Globus pallidus (tissue), 1 donor: ENCODE measurements at regions not wholly inside any gene's neighbourhood (a gene's known extent, or its start where the extent isn't known, plus 50 kb on each side); places are given as distances from the start of the nearest gene placed in this dataset.
"Not testable (repeated sequence)": the region's sequence is repeated elsewhere in the genome, so short reads cannot be mapped to it uniquely, and the experiment has no call there.

Source experiments
- DNase-seq: peaks from one replicate; pipeline ENCODE4 v3.0.0-alpha.2; 2015; ENCODE audit warnings: low spot score

DNA sequence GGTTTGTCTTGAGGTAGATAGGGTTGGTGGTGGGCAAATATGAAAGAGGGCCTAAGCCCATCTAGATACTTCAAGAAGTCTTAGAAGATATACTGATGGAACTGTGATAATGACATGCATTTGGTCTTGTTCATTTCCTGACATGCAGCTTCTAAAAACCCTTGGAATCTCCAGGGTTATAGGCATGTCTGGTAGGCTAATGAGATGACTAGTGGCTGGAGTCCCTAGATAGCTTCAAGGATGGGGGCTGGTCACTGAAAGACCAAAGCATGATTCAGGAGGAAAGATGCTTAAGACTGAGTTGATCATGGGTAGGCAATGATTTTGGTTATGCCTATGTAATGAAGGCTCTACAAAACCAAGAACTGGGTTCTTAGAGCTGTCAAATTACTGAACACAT lies 217.9 kb upstream of the MOCS1 start:
- no peak for DNase-seq

DNA sequence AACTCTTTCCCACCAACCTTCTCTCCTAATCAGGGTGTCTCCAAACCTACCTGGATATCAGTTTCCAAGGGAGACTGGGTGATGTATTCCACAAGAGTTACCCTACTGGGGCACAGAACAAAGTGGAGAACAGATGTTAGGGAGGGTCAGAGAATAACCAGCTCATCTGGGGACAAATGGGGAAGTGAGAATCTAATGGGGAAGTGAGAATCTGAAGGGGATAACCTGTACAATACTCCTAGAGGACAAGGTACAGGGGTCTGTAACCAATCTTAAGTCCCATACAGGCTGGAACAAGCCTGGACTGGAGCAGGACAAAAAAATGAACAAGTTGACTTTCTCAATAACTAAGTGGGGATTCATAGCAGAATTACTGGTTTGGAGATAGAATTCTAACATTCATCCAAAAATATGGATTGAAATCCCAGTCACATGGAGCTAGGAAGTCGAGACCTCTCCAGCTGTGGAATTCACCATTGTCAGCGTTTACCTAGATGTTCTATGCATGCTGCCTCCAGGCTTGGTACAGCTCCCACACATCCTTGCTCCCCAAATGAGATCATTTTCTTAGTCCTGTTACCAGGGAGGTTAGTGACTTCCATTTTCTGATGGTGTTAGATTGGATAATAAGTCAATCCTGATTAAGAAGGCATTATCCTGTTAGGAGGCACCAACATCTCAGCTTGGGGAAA lies 214.8 kb upstream of the MOCS1 start:
- no peak for DNase-seq

DNA sequence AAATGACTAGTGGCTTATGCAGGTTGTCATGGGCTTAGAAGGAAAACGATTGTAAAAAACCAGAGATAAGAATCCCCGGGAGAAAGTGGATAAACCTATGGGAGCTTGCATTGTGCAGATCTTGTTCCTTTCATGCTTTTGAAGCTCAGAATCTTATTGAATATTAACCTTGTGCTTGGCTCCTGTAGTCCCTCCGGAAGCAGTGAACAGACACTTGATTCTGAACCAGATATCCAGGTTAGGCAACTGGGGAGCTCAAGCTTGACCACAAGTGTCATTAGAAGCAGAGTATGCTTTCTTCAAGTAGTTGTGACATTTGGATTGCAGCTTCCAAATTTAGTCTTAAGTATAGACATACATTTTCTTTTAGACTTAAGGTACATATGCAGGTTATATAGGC lies 212.6 kb upstream of the MOCS1 start:
- DNase-seq: no peak

DNA sequence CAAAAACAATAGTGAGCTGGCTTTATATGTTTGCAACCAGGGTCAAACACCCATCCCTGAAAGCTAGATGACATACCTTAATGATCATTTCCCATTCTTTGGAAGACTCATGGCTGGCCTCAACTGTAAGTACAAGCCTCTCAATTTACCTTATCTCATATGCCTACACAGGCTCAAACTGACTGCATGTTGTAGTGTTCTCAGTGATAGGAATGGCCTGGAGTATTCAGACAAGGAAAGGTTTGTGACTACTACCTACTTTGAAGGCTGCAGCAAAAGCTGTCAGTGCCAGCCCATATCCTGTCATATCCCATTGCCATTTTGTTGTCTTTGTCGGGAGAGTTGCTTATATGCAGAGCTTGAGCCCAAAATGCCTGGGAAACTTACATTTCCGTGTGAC lies 205.2 kb upstream of the MOCS1 start:
- no peak for DNase-seq

DNA sequence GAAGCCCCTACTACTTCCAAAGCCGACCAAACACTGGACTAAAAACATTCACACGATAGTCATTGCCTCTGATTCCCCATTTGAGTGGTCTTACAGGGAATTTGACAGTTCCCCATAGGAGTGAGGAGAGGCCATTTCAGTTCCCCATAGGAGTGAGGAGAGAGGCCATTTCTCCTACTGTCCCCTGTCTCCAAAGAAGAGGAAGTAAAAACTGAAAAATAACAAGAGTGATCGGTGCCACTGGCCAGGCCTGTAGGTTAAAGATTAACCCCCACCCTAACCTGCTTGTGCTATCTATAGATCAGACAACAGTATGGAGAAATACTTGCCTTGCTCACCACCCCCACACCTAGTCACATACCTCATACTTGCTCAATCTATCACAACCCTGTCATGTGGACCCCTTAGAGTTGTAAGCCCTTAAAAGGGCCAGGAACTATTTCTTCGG lies 204.0 kb upstream of the MOCS1 start:
- no peak for DNase-seq

DNA sequence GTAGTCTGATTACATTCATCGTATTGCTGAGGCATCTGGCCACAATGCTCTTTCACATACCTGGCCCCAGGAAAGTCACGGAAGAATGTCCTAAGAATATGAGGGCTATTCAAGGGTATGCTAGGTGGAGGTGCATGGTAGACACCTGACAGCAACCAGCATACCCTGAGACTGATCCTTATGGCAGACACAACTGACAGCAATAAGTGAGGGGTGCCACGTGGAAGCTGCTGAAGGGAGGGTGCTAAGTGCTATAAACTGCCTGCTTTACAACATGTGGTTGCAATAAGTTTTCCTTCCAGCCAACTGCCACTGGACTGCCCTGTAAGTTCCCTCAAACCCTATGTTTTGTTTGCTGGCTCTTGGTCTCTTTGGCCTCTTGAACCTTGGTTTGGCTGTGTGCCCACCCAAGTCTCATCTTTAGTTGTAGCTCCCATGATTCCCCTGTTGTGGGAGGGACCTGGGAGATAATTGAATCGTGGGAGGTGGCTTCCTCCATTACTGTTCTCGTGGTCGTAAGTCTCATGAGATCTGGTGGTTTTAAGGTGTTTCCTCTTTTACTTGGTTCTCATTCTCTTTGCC lies 201.3 kb upstream of the MOCS1 start:
- DNase-seq: no peak

DNA sequence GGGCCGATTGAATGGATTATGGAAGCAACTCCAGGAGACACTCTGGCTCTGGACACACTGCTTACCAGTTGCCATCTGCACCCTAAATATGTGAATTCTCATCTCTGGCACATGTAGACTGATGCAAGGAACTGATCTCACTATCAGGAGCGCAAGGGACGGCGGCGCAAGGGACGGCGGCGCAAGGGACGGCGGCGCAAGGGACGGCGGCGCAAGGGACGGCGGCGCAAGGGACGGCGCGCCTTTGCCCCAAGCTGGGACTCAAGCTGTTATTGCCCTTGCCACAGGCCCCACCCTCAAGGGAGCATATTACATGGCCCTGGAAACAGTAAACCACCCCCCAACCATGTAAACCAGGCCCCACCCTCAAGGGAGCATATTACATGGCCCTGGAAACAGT lies 199.7 kb upstream of the MOCS1 start:
- DNase-seq: not testable (repeated sequence)

DNA sequence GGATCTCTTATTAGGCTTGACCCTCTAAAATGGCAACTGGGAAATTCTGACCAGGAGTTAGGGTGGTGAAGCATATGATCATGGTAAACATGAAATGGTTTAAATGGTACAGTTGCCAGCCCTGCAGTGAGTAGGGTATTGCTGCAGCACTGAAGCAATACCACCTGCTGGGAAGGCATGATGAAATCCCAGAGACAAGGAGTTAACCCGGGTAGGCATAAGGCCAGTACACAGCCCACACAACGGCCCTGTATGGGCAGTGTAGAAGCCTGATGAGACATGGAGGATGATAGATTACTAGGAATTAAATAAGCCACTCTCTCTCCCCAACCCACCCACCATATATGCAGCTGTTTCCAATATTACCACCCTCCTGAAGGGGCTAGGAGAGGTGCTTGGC lies 197.4 kb upstream of the MOCS1 start:
- no peak for DNase-seq

DNA sequence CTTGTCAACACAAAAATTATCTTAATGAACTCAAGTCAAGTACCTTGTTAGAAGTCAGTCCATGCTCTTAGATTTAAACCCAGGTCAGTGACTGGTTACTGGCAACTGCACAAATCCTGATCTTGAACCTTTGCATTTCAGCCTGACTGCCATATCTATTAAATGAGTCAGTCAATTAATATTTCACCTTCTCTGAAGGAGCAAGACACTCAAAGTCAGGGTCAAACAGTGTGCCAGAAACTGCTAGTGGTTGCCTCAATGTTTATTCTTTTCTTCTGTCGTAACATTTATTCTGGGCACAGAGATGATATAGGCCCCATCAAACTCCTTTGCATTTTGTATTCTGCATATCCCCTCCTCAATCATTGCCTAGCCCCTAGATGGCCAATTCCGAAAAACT lies 193.9 kb upstream of the MOCS1 start:
- DNase-seq: no peak

DNA sequence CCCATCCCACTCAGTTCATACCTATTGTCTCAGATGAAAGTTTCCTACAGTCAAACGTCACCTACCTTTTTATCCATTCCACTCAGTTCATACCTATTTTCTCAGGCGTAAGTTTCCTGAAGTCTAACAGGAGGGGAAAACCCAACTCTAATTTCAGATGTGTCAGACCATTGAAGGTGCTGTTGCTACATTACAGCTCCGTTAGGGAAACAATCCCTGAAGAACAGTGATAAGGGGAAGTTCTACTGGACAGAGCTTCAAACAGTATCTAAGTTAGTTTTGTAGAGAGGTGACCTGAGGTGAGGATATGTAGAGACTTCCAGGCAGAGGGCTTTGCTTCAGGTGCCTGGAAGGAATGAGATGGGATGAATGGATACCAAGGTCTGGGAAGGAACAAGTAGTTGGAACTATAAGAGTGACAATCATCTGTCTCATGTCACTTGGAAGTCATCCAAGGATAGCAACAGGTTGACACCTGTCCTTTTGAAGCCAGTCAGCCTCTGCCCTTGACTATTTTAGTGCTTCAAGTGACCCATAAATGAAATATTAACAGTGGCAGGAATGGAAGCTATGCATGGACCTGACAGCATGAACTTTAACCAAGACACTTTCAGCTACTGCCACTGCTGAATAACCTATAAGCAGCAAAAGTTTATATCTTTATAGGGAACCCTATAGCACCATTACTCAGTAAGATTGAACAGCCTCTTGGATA lies 191.6 kb upstream of the MOCS1 start:
- no peak for DNase-seq

DNA sequence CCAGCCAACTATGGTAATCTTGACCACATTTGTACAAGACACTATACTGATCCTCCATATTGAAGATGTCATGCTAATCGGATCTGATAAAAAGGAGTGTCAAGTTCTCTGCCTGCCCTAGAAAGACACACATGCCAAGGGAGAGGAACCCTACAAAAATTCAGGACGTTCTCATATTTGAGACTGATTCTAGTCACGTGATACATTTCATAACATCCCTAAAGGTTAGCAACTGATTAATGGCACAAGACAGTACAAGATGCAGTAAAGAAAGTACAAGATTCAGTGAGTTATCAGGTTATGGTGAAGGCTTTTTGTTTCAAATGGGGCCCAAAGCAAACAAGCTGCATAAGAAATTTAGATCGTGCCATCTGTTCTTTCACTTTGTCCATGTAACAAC lies 190.7 kb upstream of the MOCS1 start:
- DNase-seq: no peak

DNA sequence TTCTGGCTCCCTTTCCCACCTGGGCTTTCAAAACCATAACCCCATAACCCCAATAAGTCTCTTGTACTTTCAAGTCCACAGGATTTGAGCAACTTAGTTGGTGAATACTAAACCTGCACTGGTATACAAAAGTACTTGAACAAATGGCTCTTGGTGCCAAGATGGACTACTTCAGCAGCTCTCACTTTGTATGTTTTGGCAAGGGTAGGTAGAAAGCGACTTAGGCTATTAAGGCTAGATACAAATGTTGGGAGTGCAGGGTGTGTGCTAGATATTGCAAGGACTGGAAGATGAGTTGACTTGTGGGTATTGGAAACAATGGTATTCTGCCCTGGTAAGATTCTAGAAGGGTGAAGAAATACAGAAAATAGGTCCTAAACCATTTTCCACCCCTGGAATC lies 182.6 kb upstream of the MOCS1 start:
- DNase-seq: no peak

DNA sequence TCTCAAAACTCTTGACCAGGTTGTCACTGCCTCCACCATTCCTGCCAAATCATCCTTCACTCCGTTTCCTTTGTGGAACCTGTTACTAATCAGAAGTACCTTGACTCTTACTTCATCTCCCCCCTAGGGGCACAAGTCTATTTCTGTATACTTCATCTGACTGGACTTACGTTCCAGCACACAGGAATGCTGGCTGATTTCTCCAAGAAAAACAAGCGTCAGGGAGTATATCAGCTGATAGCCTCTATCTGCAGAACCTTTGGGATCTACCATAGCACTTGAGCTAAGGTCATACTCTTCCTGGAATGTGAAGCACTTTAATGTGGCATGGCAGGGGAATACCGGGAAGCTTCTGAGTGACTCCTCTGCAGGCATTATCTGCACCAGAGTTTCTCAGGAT lies 178.1 kb upstream of the MOCS1 start:
- DNase-seq: no peak

DNA sequence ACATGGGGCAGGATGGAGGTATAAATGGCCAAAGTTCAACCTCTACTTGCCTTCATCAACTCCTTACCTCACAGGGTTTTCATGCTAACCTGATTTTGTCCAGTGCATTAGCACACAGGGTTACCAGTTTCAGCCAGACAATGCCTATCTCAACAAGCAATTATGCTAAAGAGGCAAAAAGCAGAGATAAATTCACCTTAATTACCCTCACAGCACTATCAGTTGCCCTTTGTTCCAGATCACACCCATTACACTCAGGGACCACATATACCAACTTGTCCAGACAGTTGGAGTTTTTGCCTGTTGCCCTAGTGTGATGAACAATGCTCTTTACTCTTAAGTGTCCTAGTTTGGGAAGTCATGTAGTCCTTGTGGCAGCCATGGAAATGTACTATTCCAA lies 174.5 kb upstream of the MOCS1 start:
- DNase-seq: no peak

DNA sequence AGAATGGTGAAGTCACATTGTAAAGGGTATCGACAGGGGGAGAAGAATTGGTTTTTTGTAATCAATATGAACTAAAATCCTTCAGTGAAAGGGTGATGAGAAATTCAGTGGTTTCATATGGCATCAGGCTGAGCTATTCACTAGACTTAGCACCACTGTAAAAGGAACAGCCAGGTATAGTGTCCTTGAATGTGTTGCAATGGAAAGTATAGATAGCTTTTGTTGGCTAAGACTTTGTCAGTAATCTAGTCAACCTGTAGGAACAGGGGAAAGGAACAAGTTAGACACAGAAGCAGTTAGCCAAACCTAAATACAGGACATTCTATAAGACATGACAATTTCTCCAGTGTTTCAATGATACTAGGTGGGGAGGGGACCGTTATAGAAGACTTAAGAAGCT lies 172.6 kb upstream of the MOCS1 start:
- DNase-seq: no peak

DNA sequence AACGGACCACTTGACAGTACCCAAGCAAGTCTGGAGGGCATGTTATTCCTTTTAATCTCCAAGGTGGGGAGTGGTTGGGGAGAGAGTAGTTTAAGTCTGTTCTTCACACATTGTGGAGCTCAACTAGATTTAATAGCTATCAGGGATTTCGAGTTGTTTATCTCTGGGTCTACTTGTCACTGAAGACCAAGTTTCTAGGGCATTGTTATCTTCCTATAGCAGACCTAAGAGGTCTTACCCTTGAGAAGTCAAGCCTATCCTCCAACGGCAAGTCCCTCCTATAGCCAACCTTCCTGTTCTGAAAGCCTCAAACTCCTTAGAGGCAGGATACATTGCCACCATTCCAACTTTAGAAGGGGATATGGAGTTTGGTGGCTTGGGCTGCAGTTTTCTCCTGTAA lies 164.5 kb upstream of the MOCS1 start:
- no peak for DNase-seq

DNA sequence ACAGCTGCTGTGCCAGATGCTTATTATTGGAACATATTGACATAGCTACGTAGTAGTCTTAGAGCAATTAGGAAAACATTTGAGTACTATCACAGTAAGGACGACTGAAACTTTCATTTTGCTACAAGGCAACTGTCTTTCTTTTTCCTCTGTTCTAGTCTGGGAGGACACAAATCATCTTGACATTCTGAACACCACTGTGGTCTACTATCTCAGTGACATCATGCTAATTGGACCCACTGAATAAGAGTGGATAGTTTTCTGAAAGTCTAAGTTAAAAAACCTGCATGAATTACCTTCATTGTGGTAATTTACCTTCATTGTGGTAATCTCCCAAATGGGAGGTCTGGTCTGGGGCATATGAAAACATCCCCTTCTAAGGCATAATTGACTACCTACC lies 163.3 kb upstream of the MOCS1 start:
- no peak for DNase-seq

DNA sequence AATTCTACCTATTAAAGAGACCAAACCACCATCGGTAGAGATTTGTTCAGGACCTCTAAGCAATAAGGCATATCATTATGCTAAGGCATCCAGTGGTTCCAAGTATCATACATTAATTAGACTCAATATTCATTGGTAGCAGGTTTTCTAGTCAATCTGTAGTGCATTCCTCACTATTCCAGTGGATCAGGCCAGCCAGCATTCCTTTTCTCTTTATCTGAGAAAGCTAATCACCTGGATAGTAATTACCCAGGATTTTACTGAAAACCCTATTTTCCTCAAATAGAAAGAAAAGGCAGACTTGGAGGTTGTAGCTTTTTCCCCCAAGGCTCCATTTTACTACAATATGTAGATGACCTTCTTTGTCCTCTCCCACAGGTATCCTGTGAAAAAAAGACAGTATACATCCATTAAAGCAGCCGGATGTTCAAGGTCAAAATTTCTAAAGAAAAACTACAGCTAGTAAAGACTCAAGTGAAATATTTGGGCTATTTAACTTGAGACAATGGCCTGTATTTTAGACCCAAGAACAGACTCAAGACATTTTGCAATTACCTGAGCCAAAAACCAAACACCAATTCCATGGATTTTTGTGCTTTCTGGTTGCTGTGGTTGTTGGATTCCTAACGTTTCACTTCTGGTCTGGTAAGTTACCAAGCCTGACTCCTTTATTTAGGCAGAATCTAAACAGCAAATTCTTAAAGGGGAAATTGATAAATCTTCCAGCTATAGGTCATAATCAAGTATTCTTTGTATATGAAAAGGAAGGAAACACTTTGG lies 149.1 kb upstream of the MOCS1 start:
- no peak for DNase-seq

DNA sequence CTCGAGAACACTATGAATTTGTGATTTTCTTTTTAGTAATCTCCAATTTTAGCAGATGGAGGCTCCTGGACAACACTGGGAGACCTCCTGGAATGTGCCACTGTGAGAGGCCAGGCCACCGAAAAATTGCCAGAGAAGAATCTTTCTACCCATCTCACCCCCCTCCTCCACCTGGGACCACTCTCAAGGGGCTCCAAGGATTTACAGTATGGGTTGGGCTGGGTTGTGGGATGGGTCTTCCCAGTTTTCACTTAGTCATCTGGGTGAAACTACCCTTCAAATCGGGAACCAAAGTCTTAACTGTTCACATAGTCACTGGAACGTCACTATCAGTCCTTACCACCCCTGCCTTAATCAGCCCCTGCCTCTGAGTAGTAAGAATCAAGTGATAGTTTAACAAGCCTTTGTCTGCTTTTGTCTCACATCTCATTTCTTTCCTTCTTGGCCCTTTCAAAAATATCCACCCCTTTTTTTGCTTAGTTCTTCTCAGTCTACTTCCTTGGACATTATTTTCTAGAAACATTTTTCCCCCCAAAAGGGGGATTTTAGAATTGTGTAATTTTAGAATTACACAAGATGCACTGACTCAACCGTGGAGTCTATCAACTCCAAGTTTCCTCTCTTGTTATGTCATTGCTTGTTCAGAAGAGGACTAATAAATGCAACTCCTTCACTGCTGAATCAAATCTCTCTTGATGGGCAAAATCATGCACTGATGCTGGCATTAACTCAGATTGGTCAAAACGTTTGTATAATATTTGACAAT lies 148.2 kb upstream of the MOCS1 start:
- no peak for DNase-seq

DNA sequence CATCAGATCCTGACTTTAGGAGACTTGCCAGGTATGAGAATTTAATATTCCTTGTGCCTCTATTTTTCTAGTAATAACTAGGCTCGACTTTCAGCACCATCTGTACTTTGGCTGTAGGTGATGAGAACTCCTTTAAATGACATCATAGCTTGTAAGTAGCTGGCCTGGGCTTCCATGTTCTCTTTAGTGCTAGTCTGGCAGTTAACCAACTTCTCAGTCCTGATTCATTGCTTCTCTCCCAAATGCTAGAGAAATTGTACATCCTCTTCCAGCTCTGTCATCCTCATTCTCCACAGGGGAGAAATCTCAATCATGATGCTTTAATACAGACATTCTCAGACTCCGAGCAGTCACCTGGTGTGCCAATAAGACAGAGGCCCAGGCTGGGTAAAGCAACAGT lies 143.5 kb upstream of the MOCS1 start:
- DNase-seq: no peak

DNA sequence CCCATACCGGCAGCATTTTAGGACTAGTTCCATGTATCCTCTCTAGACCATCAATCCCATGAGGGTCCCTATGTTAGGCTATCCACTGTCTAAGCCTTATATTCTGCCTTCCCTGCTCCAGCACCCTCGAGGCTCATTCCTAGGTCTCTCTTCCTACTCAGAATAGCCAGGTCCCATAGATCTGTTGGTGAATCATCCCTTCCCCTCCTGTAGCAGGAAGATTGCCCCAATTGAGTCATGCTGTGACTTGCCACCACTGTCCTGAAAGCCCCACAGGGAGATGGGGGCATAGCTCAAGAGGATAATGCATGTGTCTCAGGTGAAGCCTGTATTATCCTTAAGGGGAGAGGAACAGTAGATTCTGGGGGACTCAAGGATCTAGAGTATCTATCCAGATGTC lies 143.1 kb upstream of the MOCS1 start:
- DNase-seq: no peak

DNA sequence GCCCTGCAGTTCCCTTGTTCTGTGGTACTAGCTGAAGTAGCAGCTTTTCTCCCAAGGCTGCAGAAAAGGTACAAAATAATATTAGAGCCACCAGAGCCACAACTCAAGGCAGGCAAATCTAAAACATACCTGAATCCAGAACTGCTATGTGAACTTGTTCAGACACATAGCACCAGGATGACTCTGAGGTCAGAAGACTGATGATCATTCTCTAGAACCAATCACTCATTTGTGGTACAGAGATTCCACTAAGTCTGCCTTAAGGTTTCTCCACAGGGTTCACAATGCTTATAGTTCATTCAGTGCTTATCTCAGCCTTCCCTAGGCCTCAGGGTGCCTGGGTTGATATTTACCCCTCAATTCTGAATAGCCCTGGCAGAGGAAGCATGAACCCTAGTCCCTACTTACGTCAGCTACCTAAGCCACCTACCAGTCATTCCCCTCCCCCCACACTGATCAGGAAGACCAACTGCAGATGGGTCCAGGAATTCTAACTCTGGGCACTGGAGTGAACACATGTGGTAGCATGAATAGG lies 140.9 kb upstream of the MOCS1 start:
- DNase-seq: no peak
